Lower leg skin (tissue), 3 donors: ENCODE measurements at regions not wholly inside any gene's neighbourhood (a gene's known extent, or its start where the extent isn't known, plus 50 kb on each side); places are given as distances from the start of the nearest gene placed in this dataset.

ENCODE experiments used
- POLR2A ChIP-seq, 2 donors: fragments of 450-650 bp; IDR thresholded peaks; one replicate each; pipeline ENCODE4 v1.6.1; 2016 to 2017; ENCODE audit warnings: antibody characterized with exemption in 2 of 2, mild to moderate bottlenecking in 1 of 2, moderate library complexity in 1 of 2
- TF ChIP-seq, protein P1 (sequence below), 3 donors: fragments of 450-650 bp; IDR thresholded peaks; one replicate each; pipeline ENCODE4 v1.5.1; 2016; ENCODE audit warnings: antibody characterized with exemption in 3 of 3, mild to moderate bottlenecking in 3 of 3, moderate library complexity in 2 of 3

DNA sequence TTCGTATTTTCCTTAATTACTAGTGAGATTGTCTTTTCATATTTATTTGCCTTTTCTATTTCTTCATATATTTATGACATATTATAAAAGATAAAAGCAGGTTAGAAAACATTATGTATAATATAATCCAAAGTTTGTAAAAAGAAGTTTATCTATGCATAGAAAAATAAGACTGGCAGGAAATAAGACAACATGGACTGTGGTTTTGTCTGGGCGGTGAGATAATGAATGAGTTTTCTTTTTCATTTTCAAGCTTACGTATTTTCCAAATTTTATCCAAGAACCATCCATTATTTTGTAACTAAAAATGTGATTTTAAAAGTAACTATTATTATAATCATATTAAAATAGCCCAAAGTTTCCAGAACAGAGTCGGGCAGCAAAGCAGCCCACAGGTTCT, 109.8 kb upstream of the MVB12B start:
- TF ChIP-seq, protein P1, sequence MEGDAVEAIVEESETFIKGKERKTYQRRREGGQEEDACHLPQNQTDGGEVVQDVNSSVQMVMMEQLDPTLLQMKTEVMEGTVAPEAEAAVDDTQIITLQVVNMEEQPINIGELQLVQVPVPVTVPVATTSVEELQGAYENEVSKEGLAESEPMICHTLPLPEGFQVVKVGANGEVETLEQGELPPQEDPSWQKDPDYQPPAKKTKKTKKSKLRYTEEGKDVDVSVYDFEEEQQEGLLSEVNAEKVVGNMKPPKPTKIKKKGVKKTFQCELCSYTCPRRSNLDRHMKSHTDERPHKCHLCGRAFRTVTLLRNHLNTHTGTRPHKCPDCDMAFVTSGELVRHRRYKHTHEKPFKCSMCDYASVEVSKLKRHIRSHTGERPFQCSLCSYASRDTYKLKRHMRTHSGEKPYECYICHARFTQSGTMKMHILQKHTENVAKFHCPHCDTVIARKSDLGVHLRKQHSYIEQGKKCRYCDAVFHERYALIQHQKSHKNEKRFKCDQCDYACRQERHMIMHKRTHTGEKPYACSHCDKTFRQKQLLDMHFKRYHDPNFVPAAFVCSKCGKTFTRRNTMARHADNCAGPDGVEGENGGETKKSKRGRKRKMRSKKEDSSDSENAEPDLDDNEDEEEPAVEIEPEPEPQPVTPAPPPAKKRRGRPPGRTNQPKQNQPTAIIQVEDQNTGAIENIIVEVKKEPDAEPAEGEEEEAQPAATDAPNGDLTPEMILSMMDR (IDR thresholded peaks at IDR 0.05), result no peak
- TF ChIP-seq POLR2A (IDR thresholded peaks at IDR 0.05), result no peak
